HEK293T (cell line): ENCODE measurements at regions not wholly inside any gene's neighbourhood (a gene's known extent, or its start where the extent isn't known, plus 50 kb on each side); places are given as distances from the start of the nearest gene placed in this dataset.

ENCODE experiments used
- CTCF ChIA-PET: fragments of 350-600 bp; formaldehyde crosslinking; extraction: SDS; loops from one replicate; lab custom pipeline; 2021; ENCODE audit warnings: antibody characterized with exemption, inconsistent platforms; lab: Yijun Ruan, JAX
- POLR2A ChIA-PET: fragments of 350-600 bp; formaldehyde crosslinking; extraction: SDS; loops from one replicate; lab custom pipeline; 2020; ENCODE audit warnings: antibody characterized with exemption, inconsistent platforms; lab: Yijun Ruan, JAX
- DNase-seq: peaks from one replicate; pipeline ENCODE4 v3.0.0; 2012; ENCODE audit warnings: mixed read lengths; ENCODE audit errors: extremely low spot score
- ARNT ChIP-seq: fragments of 450-650 bp; IDR thresholded peaks from 2 replicates; pipeline ENCODE4 v1.6.1; 2017; ENCODE audit warnings: mild to moderate bottlenecking
- BHLHE40 ChIP-seq: fragments of 450-650 bp; IDR thresholded peaks from 2 replicates; pipeline ENCODE4 v1.6.1; 2016; ENCODE audit warnings: mild to moderate bottlenecking, moderate library complexity, borderline replicate concordance
- CTBP1 ChIP-seq: fragments of 450-650 bp; IDR thresholded peaks from 2 replicates; pipeline ENCODE4 v1.6.1; 2016; ENCODE audit warnings: borderline replicate concordance
- ELF4 ChIP-seq: fragments of 450-650 bp; IDR thresholded peaks from 2 replicates; pipeline ENCODE4 v1.6.1; 2017; ENCODE audit warnings: antibody characterized with exemption
- FOXA1 ChIP-seq: fragments of 450-650 bp; IDR thresholded peaks from 2 replicates; pipeline ENCODE4 v1.6.1; 2016; ENCODE audit warnings: mild to moderate bottlenecking
- FOXK2 ChIP-seq: fragments of 450-650 bp; IDR thresholded peaks from 2 replicates; pipeline ENCODE4 v1.6.1; 2016; ENCODE audit warnings: mild to moderate bottlenecking
- FOXM1 ChIP-seq: fragments of 450-650 bp; IDR thresholded peaks from 2 replicates; pipeline ENCODE4 v1.6.1; 2017; ENCODE audit warnings: mild to moderate bottlenecking, borderline replicate concordance
- HDGF ChIP-seq: fragments of 450-650 bp; IDR thresholded peaks from 2 replicates; pipeline ENCODE4 v1.6.1; 2017; ENCODE audit warnings: antibody characterized with exemption, borderline replicate concordance
- L3MBTL2 ChIP-seq: fragments of 450-650 bp; conservative IDR thresholded peaks from 2 replicates; pipeline ENCODE4 v1.6.1; 2016; ENCODE audit warnings: mild to moderate bottlenecking
- LEF1 ChIP-seq: fragments of 450-650 bp; IDR thresholded peaks from 2 replicates; pipeline ENCODE4 v1.6.1; 2017; ENCODE audit warnings: mild to moderate bottlenecking, borderline replicate concordance
- NFRKB ChIP-seq: fragments of 450-650 bp; IDR thresholded peaks from 2 replicates; pipeline ENCODE4 v1.6.1; 2016; ENCODE audit warnings: mild to moderate bottlenecking, moderate library complexity
- SP1 ChIP-seq: fragments of 450-650 bp; IDR thresholded peaks from 2 replicates; pipeline ENCODE4 v1.6.1; 2017
- SUZ12 ChIP-seq: fragments of 450-650 bp; IDR thresholded peaks from 2 replicates; pipeline ENCODE4 v1.6.1; 2016; ENCODE audit warnings: mild to moderate bottlenecking
- TARDBP ChIP-seq: fragments of 450-650 bp; IDR thresholded peaks from 2 replicates; pipeline ENCODE4 v1.6.1; 2016
- ZNF384 ChIP-seq: fragments of 450-650 bp; IDR thresholded peaks from 2 replicates; pipeline ENCODE4 v1.6.1; 2016
- TF ChIP-seq, protein P1 (sequence below): fragments of 450-650 bp; IDR thresholded peaks from 2 replicates; pipeline ENCODE4 v1.6.1; 2016

DNA sequence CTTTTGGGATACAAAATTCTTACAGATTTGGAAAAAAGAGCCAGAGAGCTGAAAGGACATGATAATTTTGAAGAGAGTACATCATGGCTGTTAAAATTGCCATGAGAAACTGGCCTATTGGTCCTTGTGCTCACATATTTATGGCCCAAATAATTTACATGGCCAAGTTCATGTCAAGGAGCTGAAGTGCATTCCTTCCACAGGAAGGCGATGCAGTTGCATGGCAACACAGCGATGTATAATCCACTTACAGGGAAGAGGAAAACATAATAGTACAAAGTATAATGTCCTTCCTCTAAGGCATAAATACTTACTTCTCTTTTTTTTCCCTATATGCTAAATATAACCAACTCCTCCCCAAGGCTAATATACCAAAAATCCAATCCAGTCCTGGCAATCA, 914.5 kb upstream of the AGA start:
- POLR2A ChIA-PET, result no interaction called here
- CTCF ChIA-PET, result no interaction called here
- TF ChIP-seq CTBP1 (no peak), L3MBTL2 (no peak), TARDBP (no peak)
- DNase-seq, result no peak

DNA sequence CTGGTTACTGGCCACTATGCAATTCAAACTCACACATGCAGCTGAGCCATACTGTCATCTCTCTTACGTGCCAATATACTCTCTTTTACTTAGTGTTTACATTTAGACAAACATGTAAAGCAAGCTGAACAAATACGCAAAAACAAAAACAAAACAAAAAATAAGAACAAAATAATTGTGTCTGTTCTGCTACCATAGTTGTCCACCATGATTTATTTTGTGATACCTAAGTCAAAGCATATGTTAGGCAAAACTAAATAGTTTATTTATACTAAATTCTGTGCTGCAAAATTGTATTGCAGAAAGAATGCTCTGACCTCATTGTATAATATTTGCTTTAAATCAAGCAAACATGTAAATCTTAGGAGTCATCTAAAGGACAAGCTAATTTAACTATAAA, 943.2 kb upstream of the AGA start:
- POLR2A ChIA-PET, result no interaction called here
- no peak for TF ChIP-seq TARDBP
- TF ChIP-seq ARNT, result no peak
- TF ChIP-seq, protein P1, sequence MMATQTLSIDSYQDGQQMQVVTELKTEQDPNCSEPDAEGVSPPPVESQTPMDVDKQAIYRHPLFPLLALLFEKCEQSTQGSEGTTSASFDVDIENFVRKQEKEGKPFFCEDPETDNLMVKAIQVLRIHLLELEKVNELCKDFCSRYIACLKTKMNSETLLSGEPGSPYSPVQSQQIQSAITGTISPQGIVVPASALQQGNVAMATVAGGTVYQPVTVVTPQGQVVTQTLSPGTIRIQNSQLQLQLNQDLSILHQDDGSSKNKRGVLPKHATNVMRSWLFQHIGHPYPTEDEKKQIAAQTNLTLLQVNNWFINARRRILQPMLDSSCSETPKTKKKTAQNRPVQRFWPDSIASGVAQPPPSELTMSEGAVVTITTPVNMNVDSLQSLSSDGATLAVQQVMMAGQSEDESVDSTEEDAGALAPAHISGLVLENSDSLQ, result no peak
- no peak for TF ChIP-seq NFRKB
- no peak for TF ChIP-seq HDGF
- TF ChIP-seq ZNF384, result no peak
- TF ChIP-seq SP1, result no peak
- no peak for TF ChIP-seq FOXM1
- no peak for TF ChIP-seq FOXK2
- DNase-seq, result no peak
- CTCF ChIA-PET, result no interaction called here

DNA sequence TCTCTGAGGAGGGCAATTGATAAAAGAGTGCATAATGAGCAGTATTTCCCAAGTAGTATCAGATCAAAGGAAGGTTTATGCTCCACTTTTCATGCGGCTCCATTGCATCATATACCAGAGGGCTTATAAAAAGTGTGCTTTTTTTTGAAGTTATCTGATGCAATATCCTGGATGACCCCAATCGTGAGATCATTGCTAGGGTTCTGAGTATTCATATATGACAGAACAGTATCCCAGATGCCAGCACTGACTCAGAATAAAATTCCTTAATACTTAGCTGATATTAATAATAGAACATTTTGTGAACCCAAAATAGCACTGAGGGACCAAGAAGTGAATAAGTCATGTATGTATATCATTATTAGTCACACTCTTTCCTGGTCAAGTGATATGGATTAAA, 945.5 kb upstream of the AGA start:
- TF ChIP-seq FOXA1, result no peak
- TF ChIP-seq LEF1, result no peak
- TF ChIP-seq ARNT, result no peak
- TF ChIP-seq ELF4, result no peak
- TF ChIP-seq FOXM1, result no peak
- no peak for TF ChIP-seq ZNF384
- TF ChIP-seq TARDBP, result no peak
- CTCF ChIA-PET, result no interaction called here
- no peak for DNase-seq
- POLR2A ChIA-PET, result no interaction called here

DNA sequence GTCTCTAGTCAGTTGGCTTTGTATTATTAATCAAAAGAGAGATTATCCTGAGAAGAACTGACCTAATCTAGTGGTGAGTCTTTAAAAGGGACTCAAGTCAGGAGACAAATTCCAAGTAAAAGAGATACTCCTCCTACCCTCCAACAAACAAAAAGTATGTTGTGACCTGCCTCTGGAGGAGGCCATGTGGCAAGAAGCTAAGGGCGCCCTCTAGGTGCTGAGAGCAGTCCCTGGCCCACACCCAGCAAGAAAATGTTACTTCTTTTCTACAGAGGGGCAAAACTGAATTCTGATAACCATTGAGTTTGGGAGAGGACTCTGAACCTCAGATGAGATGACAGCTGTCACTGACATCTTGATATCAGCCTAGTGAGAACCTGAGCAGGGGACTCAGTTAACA, 953.6 kb upstream of the AGA start:
- CTCF ChIA-PET, result no interaction called here
- POLR2A ChIA-PET, result no interaction called here
- no peak for DNase-seq
- no peak for TF ChIP-seq ELF4

DNA sequence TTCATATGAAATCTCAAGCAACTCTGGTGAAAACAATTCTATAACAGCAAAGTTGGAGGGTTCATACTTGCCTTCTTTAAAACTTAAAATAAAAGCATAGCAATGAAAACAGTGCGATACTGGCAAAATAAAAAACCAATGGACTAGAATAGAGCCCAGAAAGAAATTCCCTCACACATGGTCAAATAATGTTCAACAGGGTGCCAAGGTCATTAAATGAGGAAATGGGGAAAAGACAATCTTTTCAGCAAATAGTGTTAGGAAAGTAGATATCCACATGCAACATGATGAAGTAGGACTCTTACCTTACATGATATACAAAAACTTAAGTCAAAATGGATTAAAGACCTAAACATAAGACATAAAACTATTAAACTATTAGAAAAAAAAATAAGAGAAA, 970.2 kb upstream of the AGA start:
- DNase-seq, result no peak
- TF ChIP-seq FOXM1 (no peak), LEF1 (no peak), NFRKB (no peak), SUZ12 (no peak), ARNT (no peak), L3MBTL2 (no peak), SP1 (no peak)
- POLR2A ChIA-PET, result no interaction called here
- CTCF ChIA-PET, result no interaction called here

DNA sequence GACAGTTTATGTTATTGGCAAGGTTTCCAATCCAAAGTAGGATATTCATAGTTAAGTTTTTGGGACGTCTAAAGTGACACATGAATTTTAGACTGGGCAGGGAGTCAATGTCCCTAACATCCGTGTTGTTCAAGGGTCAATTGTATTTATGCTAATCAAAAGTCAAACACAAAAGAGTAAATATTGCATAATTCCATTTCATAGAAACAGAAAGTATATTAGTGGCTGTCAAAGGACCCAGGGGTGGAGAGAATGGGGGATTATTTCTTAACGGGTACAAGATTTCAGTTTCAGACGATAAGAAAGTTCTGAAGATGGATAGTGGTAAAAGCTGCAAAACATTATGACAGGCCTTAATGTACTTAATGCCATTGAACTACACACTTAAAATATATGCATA, 971.8 kb upstream of the AGA start:
- CTCF ChIA-PET, result no interaction called here
- no peak for TF ChIP-seq FOXA1
- no peak for TF ChIP-seq FOXK2
- TF ChIP-seq ELF4, result no peak
- TF ChIP-seq L3MBTL2, result no peak
- no peak for TF ChIP-seq SUZ12
- no peak for TF ChIP-seq HDGF
- TF ChIP-seq, protein P1, result no peak
- no peak for DNase-seq
- POLR2A ChIA-PET, result no interaction called here

DNA sequence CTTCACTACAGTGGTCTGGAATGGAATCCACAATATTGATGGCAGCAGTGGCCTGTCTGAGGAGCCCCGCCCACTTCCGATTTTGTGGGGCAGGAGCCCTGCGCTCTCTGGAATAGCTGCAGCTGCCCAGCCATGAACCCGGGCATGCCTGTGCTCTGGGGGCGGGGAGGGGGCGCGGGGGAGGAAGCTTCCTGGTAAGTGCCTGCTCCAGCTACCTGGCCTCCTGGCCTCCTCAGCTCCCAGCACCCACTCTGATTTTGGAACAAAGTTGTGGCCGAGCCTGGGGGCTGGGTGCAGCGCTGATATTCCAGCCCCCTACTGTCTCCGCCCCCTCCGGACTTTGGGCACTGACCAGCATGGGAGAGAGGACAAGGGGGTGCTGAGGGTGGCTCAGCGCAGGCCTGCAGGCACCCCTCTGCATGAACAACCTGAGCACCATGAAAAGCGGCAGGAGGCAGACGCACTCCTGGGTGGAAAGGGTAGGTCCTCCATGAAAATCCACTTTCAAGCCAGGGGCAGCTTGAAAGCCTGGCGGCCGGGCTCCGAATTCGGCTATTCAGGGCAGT, 972.7 kb upstream of the AGA start:
- ChIA-PET CTCF (no interaction called here), POLR2A (no interaction called here)
- TF ChIP-seq TARDBP (no peak), SP1 (no peak), BHLHE40 (no peak), L3MBTL2 (no peak), SUZ12 (no peak), ZNF384 (no peak)
- DNase-seq, result no peak

DNA sequence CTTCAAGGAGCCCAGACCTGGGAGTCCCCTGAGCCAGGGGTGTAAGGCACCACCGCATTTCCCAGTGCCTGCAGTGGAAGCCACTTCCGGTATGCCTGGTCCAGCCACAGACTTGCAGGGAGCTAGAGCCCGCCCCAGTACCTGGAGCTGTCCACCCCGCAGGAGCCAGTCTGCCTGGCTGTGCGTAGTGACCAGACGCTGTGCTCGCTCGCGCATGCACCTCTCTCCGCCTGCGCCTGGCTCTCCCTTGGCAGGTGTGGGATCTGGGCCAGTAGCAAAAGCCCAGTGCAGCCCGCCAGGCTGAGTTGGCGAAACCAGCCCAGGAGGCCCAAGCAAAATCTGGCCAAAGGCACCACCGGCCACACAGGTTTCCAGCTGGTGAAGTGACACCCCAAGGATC, 973.7 kb upstream of the AGA start:
- TF ChIP-seq FOXK2 (no peak), FOXM1 (no peak), ELF4 (no peak), ZNF384 (no peak), FOXA1 (no peak), SP1 (no peak), NFRKB (no peak), SUZ12 (no peak), L3MBTL2 (no peak), LEF1 (no peak), HDGF (no peak), ARNT (no peak), TARDBP (no peak), CTBP1 (no peak), BHLHE40 (no peak)
- TF ChIP-seq, protein P1, result no peak
- ChIA-PET POLR2A (no interaction called here), CTCF (no interaction called here)
- no peak for DNase-seq
